Islet precursor cell (in vitro differentiated cells): ENCODE measurements at regions not wholly inside any gene's neighbourhood (a gene's known extent, or its start where the extent isn't known, plus 50 kb on each side); places are given as distances from the start of the nearest gene placed in this dataset.
"Not testable (repeated sequence)": the region's sequence is repeated elsewhere in the genome, so short reads cannot be mapped to it uniquely, and the experiment has no call there.

Source experiments
- DNase-seq: peaks from one replicate; pipeline ENCODE4 v3.0.0-alpha.2; 2018

DNA sequence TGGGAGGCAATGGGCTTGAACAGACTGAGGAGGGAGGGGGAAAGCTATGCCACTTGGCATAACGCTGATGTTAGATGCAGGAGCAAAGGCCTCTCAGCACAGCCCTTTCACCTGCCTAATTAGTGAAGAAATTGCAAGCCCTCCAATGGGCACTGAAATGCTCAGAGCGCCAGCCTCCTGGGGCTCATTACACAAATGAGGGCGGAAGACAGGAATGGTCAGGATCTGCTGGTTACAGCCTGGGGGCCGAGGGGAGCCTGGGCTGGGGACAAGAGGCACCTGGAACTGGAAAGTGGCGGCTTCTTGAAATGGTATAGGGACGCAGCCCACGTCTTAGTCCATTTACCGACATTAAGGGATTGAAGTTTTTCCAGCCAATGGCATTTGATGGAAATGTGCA is 50.2 kb upstream of the PLET1 start:
- DNase-seq = no peak

DNA sequence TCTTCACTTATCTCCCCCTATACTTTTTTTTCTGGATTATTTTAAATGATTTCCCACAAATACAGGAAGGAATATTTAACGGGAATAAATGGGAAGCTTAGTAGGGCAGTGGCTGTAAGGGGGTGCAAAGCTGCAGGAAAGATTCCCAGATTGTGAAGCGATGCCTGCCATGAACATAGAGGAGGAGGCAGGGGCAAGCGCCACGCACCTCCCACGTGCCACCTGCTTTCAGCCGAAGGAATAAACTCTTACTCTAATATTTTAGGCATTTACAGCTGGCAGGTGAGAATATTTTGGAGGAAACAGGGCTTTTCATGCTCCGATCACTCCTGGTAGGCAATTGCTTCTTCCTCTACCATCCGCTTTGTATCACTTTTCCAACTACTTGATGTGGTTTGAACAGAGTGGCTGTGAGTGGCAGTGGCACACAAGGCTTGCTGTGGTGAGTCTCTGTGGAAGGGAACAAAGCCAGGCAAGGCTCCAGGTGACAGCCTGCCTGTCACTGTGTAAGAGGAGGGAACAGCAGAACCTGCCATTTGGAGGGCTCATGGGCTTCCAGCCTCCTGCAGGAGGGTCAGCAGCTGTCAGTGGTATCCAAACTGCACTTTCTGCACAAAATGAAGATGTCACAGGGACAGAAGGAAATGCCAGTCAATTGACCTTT is 54.5 kb upstream of the PLET1 start:
- no peak for DNase-seq

GRCh38 chr11:112315861-112316739 is 55.4 kb upstream of the PLET1 start:
- DNase-seq = no peak

GRCh38 chr11:112316971-112317370 is 56.3 kb upstream of the PLET1 start:
- no peak for DNase-seq

DNA sequence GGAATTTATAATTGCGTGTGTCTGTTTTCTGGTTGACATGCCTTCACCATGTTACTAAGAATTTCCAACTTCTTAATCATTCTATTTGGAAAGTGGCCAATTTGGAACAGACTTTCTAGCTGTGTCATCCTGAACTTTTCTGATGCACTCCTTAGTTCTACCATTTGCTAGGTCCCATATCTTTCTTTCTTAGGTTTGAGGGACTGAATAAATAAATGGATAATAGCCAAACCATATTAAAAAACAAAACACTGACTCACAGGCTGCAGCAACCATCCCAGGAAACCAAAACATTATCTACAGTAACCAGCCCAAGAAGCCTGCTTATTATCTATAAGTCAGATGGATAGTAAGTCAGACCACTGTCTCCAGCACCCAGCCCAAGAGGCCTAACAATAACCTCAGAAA is 57.5 kb upstream of the PLET1 start:
- no peak for DNase-seq

GRCh38 chr11:112318661-112319060 is 58.0 kb upstream of the PLET1 start:
- DNase-seq = no peak

- DNase-seq = no peak
Measured at GRCh38 chr11:112320668-112321067, 60.0 kb upstream of the PLET1 start.

GRCh38 chr11:112321501-112322172 is 61.0 kb upstream of the PLET1 start:
- peak; percentile 67 for DNase-seq

GRCh38 chr11:112322173-112322790 is 61.6 kb upstream of the PLET1 start:
- peak; percentile 37 for DNase-seq

DNA sequence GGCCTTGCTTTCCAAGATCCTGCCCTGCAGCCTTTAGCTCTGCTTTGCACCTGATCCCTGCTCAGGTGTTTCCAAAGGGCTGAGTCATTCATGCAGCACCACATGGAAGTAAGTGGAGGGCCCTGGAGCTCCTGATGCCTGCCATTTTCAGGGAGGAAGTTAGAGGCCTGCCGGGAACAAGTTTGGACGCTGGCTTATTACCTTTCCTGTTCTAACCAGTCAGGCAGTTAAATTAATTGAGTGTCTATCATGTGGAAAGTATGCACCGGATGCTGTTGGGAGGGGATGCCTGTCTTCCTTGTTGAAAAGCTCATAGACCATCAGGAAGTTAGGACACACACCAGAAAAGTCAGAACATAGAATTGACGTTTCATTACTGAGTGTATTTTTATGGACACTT is 73.7 kb upstream of the PLET1 start:
- DNase-seq = peak; percentile 59

GRCh38 chr11:112336356-112336886 is 75.8 kb upstream of the PLET1 start:
- DNase-seq = peak; percentile 17

- DNase-seq = peak; percentile 25
Measured at GRCh38 chr11:112339566-112339965, 78.9 kb upstream of the PLET1 start.

- peak; percentile 33 for DNase-seq
Measured at GRCh38 chr11:112343368-112344039, 82.8 kb upstream of the PLET1 start.

GRCh38 chr11:112344040-112344413 is 83.4 kb upstream of the PLET1 start:
- DNase-seq = no peak

GRCh38 chr11:112345166-112345565 is 84.5 kb upstream of the PLET1 start:
- DNase-seq = no peak

DNA sequence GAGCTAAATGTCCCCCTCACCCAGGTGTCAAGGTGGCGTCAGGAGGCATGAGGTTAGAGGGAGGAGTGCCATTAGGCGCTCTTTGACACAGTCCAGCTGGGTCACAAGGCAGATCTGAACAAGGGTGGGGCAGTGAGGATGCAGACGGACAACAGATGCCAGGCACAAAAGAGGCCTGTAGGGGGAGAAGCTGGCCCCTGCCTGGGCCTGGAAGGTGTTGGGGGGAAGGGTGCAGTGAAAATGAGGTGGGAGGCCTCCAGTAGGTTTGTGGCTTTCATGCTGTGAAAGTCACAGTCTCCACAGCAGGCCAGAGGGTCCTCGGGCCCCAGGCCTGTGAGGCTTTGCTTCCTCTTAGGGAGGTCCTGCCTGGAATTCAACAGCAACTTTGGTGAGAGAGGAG is 85.0 kb upstream of the PLET1 start:
- peak; percentile 56 for DNase-seq

- no peak for DNase-seq
Measured at GRCh38 chr11:112346586-112346985, 85.9 kb upstream of the PLET1 start.

GRCh38 chr11:112348480-112349029 is 87.9 kb upstream of the PLET1 start:
- peak; percentile 17 for DNase-seq

GRCh38 chr11:112351423-112351822 is 90.8 kb upstream of the PLET1 start:
- not testable (repeated sequence) for DNase-seq

DNA sequence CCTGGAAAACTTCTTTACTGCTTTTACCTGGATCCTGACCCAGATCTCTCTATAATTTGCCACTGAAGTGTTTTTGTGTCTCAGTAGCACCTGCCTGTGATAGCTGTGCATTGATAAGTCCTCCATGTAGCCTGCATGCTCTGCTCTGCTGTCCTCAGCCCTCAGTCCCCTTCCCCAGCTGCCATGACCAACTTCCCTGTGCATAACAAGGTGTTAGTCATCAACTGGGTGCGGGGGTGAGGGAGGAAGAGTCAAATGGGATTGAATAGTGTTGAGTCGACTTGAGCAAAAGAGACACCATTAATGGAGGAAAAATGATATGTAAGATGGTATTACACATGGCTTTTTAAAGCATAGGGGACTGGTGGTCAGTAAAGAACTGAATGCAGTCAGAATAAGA is 92.2 kb upstream of the PLET1 start:
- no peak for DNase-seq

DNA sequence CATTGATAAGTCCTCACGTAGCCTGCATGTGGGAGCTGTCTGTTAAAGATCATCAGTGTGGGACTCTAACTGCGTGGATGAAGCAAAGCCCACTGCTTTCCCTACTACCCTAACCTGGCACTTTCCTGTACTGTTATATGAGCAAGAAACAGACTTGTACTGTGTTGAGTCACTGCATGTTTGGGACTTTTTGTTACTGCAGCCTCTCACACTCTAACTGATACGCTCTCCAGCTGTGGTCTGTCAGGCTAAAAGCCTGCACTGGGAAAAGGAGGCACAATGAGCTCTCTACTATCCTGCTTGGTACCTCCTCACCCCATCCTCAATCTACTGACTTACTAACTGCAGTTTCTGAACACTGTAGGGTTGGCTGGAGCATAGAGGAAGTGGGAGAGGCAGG is 93.7 kb upstream of the PLET1 start:
- DNase-seq = no peak

DNA sequence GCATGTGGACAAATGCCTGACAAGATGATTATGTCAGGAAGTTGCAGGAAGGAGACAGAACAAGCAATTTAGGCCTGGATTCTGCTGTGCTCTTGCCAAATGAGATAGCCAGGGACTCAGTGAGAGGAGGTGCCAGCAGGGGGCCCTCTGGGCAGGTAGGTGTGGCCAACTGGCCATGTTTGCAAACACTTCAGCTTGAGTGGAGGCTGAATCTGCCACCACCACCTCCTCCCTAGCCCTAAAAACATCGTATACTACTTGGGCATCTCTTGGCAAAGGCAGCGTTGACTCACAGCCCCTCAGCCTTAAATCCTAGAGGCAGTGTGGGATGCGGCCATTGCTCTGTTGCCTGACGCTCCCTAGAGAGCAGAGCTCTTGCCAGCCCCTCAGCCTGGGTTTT is 95.1 kb upstream of the PLET1 start:
- DNase-seq = peak; percentile 72
